IMR-90 (cell line): ENCODE measurements at regions not wholly inside any gene's neighbourhood (a gene's known extent, or its start where the extent isn't known, plus 50 kb on each side); places are given as distances from the start of the nearest gene placed in this dataset.

Source experiments
- BHLHE40 ChIP-seq: fragments of 150-350 bp; IDR thresholded peaks from 2 replicates; pipeline ENCODE4 v1.6.1; 2016; ENCODE audit warnings: mild to moderate bottlenecking, low read depth, low read length
- CEBPB ChIP-seq: IDR thresholded peaks from 2 replicates; pipeline ENCODE4 v1.6.1; 2012; ENCODE audit warnings: low read depth, low read length, improper control_type of control experiment
- CHD1 ChIP-seq: IDR thresholded peaks from 2 replicates; pipeline ENCODE4 v1.6.1; 2012; ENCODE audit warnings: low read depth, low read length, improper control_type of control experiment
- CTCF ChIP-seq: conservative IDR thresholded peaks from 2 replicates; pipeline ENCODE4 v1.5.1; 2012; ENCODE audit warnings: mild to moderate bottlenecking, low read depth, low read length, improper control_type of control experiment
- ELK1 ChIP-seq: fragments of 150-350 bp; IDR thresholded peaks from 2 replicates; pipeline ENCODE4 v1.6.1; 2016; ENCODE audit warnings: low read depth, mild to moderate bottlenecking, low read length, moderate library complexity, borderline replicate concordance
- FOS ChIP-seq: fragments of 150-350 bp; IDR thresholded peaks from 2 replicates; pipeline ENCODE4 v1.6.1; 2016; ENCODE audit warnings: low read depth, low read length
- MAFK ChIP-seq: IDR thresholded peaks from 2 replicates; pipeline ENCODE4 v1.6.1; 2012; ENCODE audit warnings: low read depth, low read length, improper control_type of control experiment
- MXI1 ChIP-seq: IDR thresholded peaks from 2 replicates; pipeline ENCODE4 v1.6.1; 2012; ENCODE audit warnings: low read depth, mild to moderate bottlenecking, low read length, moderate library complexity, borderline replicate concordance
- POLR2A ChIP-seq: IDR thresholded peaks from 2 replicates; pipeline ENCODE4 v1.6.1; 2012; ENCODE audit warnings: mild to moderate bottlenecking, low read depth, low read length
- RAD21 ChIP-seq: IDR thresholded peaks from 2 replicates; pipeline ENCODE4 v1.6.1; 2012; ENCODE audit warnings: low read length, improper control_type of control experiment
- RFX5 ChIP-seq: IDR thresholded peaks from 2 replicates; pipeline ENCODE4 v1.8.0; 2012; ENCODE audit warnings: low read depth, mild to moderate bottlenecking, low read length, moderate library complexity
- SMC3 ChIP-seq: fragments of 150-350 bp; IDR thresholded peaks from 2 replicates; pipeline ENCODE4 v1.6.1; 2016; ENCODE audit warnings: low read depth, mild to moderate bottlenecking, antibody characterized with exemption, low read length, moderate library complexity
- USF2 ChIP-seq: fragments of 150-350 bp; IDR thresholded peaks from 2 replicates; pipeline ENCODE4 v1.6.1; 2017; ENCODE audit warnings: mild to moderate bottlenecking, antibody characterized with exemption, low read length, low read depth

GRCh38 chr18:41665210-41665609 is 289.8 kb upstream of the PIK3C3 start:
- no peak for TF ChIP-seq CTCF
- no peak for TF ChIP-seq ELK1
- TF ChIP-seq USF2 = no peak
- TF ChIP-seq POLR2A = no peak
- TF ChIP-seq SMC3 = no peak
- no peak for TF ChIP-seq MAFK
- TF ChIP-seq CEBPB = no peak
- no peak for TF ChIP-seq CHD1
- TF ChIP-seq MXI1 = no peak
- no peak for TF ChIP-seq RAD21
- no peak for TF ChIP-seq FOS
- no peak for TF ChIP-seq BHLHE40
- TF ChIP-seq RFX5 = no peak
